ENCODE measurements at regions not wholly inside any gene's neighbourhood (a gene's known extent, or its start where the extent isn't known, plus 50 kb on each side); places are given as distances from the start of the nearest gene placed in this dataset.
"Not testable (repeated sequence)": the region's sequence is repeated elsewhere in the genome, so short reads cannot be mapped to it uniquely, and the experiment has no call there.

GRCh38 chr9:78112406-78112805 is 80.8 kb upstream of the GNAQ start:
- CTCF ChIA-PET, result no interaction called here
- peaks cover under 1% of the 10 kb centered on the region for H3K4me1 Mint-ChIP-seq
- ATAC-seq, result no peak
- peaks cover 4% of the 10 kb centered on the region for H3K9me3 Mint-ChIP-seq (ENCODE audit: low read depth)
- no peaks in the 10 kb centered on the region for H3K27me3 Mint-ChIP-seq
- H3K36me3 Mint-ChIP-seq, result peaks cover 16% of the 10 kb centered on the region
- no peak for DNase-seq
- no peak overlapping the region for H3K4me3 Mint-ChIP-seq
- no peak overlapping the region for H3K27ac Mint-ChIP-seq

- no peak overlapping the region for H3K27ac Mint-ChIP-seq
- peaks cover 7% of the 10 kb centered on the region for H3K9me3 Mint-ChIP-seq (ENCODE audit: low read depth)
- no peaks in the 10 kb centered on the region for H3K27me3 Mint-ChIP-seq
- H3K4me3 Mint-ChIP-seq, result no peak overlapping the region
- no peak for ATAC-seq
- CTCF ChIA-PET, result no interaction called here
- DNase-seq, result no peak
- H3K36me3 Mint-ChIP-seq, result peaks cover 20% of the 10 kb centered on the region
- H3K4me1 Mint-ChIP-seq, result peaks cover 5% of the 10 kb centered on the region
Observed at GRCh38 chr9:78112004-78112403, 80.4 kb upstream of the GNAQ start.

- Mint-ChIP-seq H3K4me3 (no peak overlapping the region), H3K27me3 (no peaks in the 10 kb centered on the region), H3K27ac (no peak overlapping the region), H3K36me3 (peaks cover 24% of the 10 kb centered on the region), H3K4me1 (peaks cover 15% of the 10 kb centered on the region), H3K9me3 (ENCODE audit: low read depth) (peaks cover 10% of the 10 kb centered on the region)
- CTCF ChIA-PET, result no interaction called here
- DNase-seq (no peak), ATAC-seq (no peak)
Observed at GRCh38 chr9:78109075-78109474, 77.5 kb upstream of the GNAQ start.

GRCh38 chr9:78106586-78106985 is 75.0 kb upstream of the GNAQ start:
- ATAC-seq; H3K4me3 Mint-ChIP-seq; H3K27me3 Mint-ChIP-seq; H3K9me3 Mint-ChIP-seq (ENCODE audit: low read depth); CTCF ChIA-PET; DNase-seq: not testable (repeated sequence)
- peaks cover 24% of the 10 kb centered on the region for H3K4me1 Mint-ChIP-seq
- H3K36me3 Mint-ChIP-seq, result peaks cover 22% of the 10 kb centered on the region
- H3K27ac Mint-ChIP-seq, result peak overlapping the region; percentile 33

- H3K4me1 Mint-ChIP-seq, result peaks cover 26% of the 10 kb centered on the region
- peaks cover 21% of the 10 kb centered on the region for H3K36me3 Mint-ChIP-seq
Observed at GRCh38 chr9:78103971-78104433, 72.4 kb upstream of the GNAQ start.

GRCh38 chr9:78101247-78101646 is 69.6 kb upstream of the GNAQ start:
- Mint-ChIP-seq H3K9me3 (ENCODE audit: low read depth) (no peaks in the 10 kb centered on the region), H3K27ac (no peak overlapping the region), H3K36me3 (peaks cover 3% of the 10 kb centered on the region), H3K4me3 (no peak overlapping the region), H3K27me3 (no peaks in the 10 kb centered on the region), H3K4me1 (peaks cover 19% of the 10 kb centered on the region)
- CTCF ChIA-PET, result interaction anchor here (1.8 kb wide), 1 partner anchor 66 kb away, joined by 6 read pairs; no protein-coding TSS in a partner anchor
- ATAC-seq (no peak), DNase-seq (no peak)

More at GRCh38 chr9:78103971-78104433, 72.4 kb upstream of the GNAQ start:
- no peak overlapping the region for H3K4me3 Mint-ChIP-seq
- peak overlapping the region; percentile 22 for H3K27ac Mint-ChIP-seq
- peak; percentile 73 for DNase-seq
- H3K27me3 Mint-ChIP-seq, result no peaks in the 10 kb centered on the region
- ATAC-seq, result peak; percentile 79
- H3K9me3 Mint-ChIP-seq (ENCODE audit: low read depth), result peaks cover 7% of the 10 kb centered on the region
- CTCF ChIA-PET, result interaction anchor here (1.3 kb wide), 1 partner anchor 13 kb away, joined by 3 read pairs; no protein-coding TSS in a partner anchor

- H3K27ac Mint-ChIP-seq, result no peak overlapping the region
- H3K4me3 Mint-ChIP-seq, result no peak overlapping the region
- CTCF ChIA-PET, result interaction anchor here (1.2 kb wide), 1 partner anchor 18 kb away, joined by 3 read pairs; no protein-coding TSS in a partner anchor
Observed at GRCh38 chr9:78097541-78097940, 65.9 kb upstream of the GNAQ start.

GRCh38 chr9:78091731-78092130 is 60.1 kb upstream of the GNAQ start:
- CTCF ChIA-PET, result no interaction called here
- DNase-seq, result no peak
- no peaks in the 10 kb centered on the region for H3K4me1 Mint-ChIP-seq
- H3K4me3 Mint-ChIP-seq, result no peak overlapping the region
- H3K27ac Mint-ChIP-seq, result no peak overlapping the region
- peaks cover 2% of the 10 kb centered on the region for H3K9me3 Mint-ChIP-seq (ENCODE audit: low read depth)
- H3K27me3 Mint-ChIP-seq, result peaks cover 2% of the 10 kb centered on the region
- no peak for ATAC-seq
- H3K36me3 Mint-ChIP-seq, result no peaks in the 10 kb centered on the region

More at GRCh38 chr9:78097541-78097940, 65.9 kb upstream of the GNAQ start:
- Mint-ChIP-seq H3K9me3 (ENCODE audit: low read depth) (no peaks in the 10 kb centered on the region), H3K4me1 (peaks cover 5% of the 10 kb centered on the region), H3K36me3 (no peaks in the 10 kb centered on the region), H3K27me3 (no peaks in the 10 kb centered on the region)
- ATAC-seq (no peak), DNase-seq (no peak)

GRCh38 chr9:78089111-78089510 is 57.5 kb upstream of the GNAQ start:
- Mint-ChIP-seq H3K9me3 (ENCODE audit: low read depth) (peaks cover 4% of the 10 kb centered on the region), H3K27ac (no peak overlapping the region), H3K36me3 (no peaks in the 10 kb centered on the region), H3K4me1 (no peaks in the 10 kb centered on the region), H3K27me3 (peaks cover 7% of the 10 kb centered on the region), H3K4me3 (no peak overlapping the region)
- CTCF ChIA-PET, result no interaction called here
- DNase-seq (no peak), ATAC-seq (no peak)

GRCh38 chr9:78088190-78088589 is 56.6 kb upstream of the GNAQ start:
- not testable (repeated sequence) for H3K4me1 Mint-ChIP-seq; H3K27me3 Mint-ChIP-seq; H3K4me3 Mint-ChIP-seq; H3K36me3 Mint-ChIP-seq; H3K9me3 Mint-ChIP-seq (ENCODE audit: low read depth); DNase-seq; ATAC-seq
- H3K27ac Mint-ChIP-seq, result peak overlapping the region; percentile 30
- CTCF ChIA-PET, result interaction anchor here (1.6 kb wide), 1 partner anchor 53 kb away, joined by 3 read pairs; no protein-coding TSS in a partner anchor

Measured in activated CD8-positive, alpha-beta memory T cell treated with anti-CD3 and anti-CD28 coated beads, Interleukin-2, amount 10 ng/mL, durations not matched to agents 7 days and 5 days (primary cell).